GM12864 (cell line): ENCODE measurements at regions not wholly inside any gene's neighbourhood (a gene's known extent, or its start where the extent isn't known, plus 50 kb on each side); places are given as distances from the start of the nearest gene placed in this dataset.

ENCODE experiments used
- DNase-seq: peaks from one replicate; pipeline ENCODE4 v3.0.0-alpha.2; 2011; ENCODE audit warnings: low read depth
- H3K4me3 ChIP-seq: 2 replicates; pipeline ENCODE4 v1.5.1; 2011; ENCODE audit warnings: mild to moderate bottlenecking, low read depth, low read length, control low read depth
- CTCF ChIP-seq: IDR thresholded peaks from 2 replicates; pipeline ENCODE4 v1.5.1; 2011; ENCODE audit warnings: low read depth, mild to moderate bottlenecking, moderate library complexity, low read length, control low read depth, inconsistent platforms; ENCODE audit errors: missing control alignments

- no peak overlapping the region for H3K4me3 ChIP-seq
- TF ChIP-seq CTCF: no peak
- DNase-seq: no peak
These were observed 179.3 kb upstream of the FGF10 start for GRCh38 chr5:44568519-44568918.

- DNase-seq: no peak
- H3K4me3 ChIP-seq: no peak overlapping the region
- no peak for TF ChIP-seq CTCF
These were observed 176.7 kb upstream of the FGF10 start for GRCh38 chr5:44565902-44566301.

GRCh38 chr5:44565360-44565759 lies 176.1 kb upstream of the FGF10 start:
- no peak for DNase-seq
- no peak overlapping the region for H3K4me3 ChIP-seq
- no peak for TF ChIP-seq CTCF

DNA sequence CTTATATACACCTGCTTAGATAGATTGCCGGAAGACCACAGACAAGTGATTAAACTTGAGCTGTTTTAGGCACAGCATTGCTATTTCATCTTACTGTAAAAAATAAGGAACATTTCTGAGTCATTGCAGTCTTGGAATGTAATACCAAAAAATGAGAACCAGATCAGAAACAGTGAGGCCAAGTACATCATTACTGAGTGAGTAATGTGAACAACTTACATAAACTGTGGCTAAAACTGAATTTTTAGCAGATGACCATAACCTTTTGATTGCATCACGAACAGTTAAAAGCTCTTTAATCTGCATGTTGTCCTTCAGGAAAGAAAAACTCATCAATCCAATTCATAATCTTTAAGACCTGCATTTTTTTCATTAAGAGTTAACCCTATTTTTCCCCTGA lies 157.1 kb upstream of the FGF10 start:
- DNase-seq: no peak
- no peak for TF ChIP-seq CTCF
- no peak overlapping the region for H3K4me3 ChIP-seq

DNA sequence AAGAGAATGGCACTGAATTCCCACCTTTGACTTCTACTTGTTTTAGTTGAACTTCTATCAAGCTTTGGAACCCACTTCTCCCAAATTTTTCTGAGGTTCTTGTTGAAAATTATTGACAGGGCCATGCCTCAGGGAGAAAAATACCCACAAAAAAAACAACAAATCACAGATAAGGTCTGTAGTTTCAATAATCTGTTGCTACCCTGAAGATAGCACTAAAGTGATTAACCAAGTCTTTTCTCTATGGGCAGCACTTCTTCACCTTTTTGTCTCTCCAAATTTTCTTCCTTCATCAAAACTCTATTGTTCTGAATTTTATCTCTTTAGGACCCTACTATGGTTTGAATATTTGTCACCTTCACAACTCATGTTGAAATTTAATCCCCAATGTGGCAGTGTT lies 154.3 kb upstream of the FGF10 start:
- no peak for DNase-seq
- no peak overlapping the region for H3K4me3 ChIP-seq
- no peak for TF ChIP-seq CTCF

GRCh38 chr5:44542470-44542869 lies 153.2 kb upstream of the FGF10 start:
- H3K4me3 ChIP-seq: no peak overlapping the region
- no peak for DNase-seq
- no peak for TF ChIP-seq CTCF

DNA sequence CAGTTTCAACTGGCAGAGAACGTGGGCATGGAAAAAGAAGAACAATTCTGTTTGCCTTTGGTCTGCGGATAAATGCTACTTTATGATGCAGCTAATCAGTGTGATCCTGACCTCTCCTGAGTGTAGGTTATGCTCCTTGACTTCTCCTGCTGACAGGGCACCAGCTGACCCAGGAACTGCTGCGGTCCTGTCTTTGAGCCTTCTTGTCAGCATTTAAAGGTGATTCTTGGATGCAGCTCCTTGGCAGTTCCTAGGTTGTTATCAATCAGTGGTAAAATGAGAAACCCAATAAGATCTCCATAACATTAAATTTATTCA lies 150.3 kb upstream of the FGF10 start:
- no peak for TF ChIP-seq CTCF

More for the DNA sequence above, 150.3 kb upstream of the FGF10 start:
- no peak for DNase-seq
- H3K4me3 ChIP-seq: no peak overlapping the region
